ENCODE measurements at regions not wholly inside any gene's neighbourhood (a gene's known extent, or its start where the extent isn't known, plus 50 kb on each side); places are given as distances from the start of the nearest gene placed in this dataset.

DNA sequence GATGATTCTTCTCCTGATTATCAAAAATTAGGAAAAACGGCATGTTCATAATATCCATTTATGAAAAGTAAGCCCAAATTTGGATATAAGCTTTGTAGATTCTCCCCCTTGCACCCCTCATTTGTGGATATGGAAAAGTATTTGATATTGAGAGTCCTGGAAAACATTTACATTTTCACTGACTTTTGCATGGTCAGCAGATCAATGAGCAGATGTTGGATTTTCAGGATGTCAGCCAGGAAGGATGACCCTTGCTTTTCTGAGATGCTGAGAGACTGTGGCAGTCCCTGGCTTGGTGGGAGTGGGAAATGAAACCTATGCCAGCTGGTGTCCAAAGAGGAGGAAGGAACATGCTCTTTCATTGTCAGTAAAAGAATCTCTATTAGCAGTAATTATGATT, 410.8 kb downstream of the DMAC1 start:
- no peak for DNase-seq

DNA sequence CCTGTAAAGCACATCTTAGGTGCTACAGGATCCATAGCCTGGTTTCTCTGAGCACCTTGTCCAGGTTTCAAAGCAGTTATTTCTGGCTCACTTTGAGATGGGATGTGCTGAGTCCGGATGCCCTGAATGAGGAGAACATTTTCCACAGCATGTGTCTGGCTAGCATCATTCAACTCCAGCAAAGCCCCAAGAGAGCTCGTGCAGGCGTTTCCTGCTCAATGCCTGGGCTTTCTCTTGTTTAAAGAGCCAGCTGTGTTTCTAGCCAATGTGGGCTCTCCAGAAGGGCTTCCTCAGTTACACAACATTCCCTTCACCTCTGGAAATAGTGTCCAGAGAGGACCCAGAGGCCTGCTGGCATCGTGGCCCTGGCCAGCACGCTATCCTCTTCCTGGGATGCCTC, 411.7 kb downstream of the DMAC1 start:
- DNase-seq = no peak

DNA sequence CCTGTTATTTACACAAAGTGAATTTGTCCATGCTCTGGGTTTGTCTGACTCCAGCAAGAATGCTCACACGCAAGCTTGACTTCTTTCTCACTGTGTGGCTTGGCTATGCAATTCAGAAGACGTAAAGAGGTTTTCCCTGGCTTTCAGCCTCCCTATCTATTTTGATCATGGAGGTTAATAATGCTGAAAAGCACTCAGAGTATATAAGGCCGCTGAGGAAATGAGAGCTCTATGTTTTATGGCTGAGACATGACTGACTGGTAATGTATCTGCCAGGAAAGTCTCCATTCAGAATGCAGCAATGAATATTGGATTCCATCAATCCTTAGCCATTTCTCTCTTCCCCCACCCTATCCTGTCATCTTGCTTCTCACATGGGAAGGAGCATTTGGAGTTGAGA, 417.3 kb downstream of the DMAC1 start:
- no peak for DNase-seq

DNA sequence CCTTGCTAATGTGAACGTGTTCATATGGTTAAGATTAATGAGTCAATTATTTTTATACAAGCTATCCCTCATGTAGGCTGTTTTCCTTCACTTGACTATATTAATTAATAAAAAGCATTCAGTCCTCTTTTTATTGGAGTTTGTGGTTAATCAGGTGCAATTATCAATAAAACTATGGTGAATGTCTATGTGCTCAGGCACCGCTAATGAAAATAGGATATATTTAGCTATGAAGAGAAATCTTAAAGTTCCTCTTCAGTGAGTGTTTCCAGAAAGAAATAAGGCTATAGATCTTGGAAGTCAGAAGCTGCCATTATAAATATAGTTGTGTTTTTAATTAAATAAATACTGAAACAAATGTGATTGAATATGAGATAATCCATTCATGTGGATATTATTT, 422.1 kb downstream of the DMAC1 start:
- DNase-seq = no peak

DNA sequence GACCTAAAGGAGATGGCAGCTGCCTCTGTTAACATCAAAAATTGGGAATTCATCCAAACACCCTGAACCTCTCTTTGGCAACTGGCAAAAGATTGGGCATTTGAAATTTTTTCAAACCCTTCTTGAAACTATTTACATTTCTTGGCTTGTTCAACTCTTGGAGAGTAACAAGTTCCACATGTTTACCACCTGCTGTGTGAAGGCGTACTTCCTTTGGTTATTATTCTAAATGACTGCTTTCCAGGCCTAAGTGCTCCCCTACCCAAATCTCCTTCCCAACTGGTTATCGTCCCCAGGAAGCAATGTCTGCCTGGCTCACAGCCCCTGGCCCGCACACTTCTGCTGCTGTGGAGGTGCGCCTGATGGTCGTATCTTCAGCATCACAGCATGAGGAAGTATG, 422.7 kb downstream of the DMAC1 start:
- DNase-seq = no peak

DNA sequence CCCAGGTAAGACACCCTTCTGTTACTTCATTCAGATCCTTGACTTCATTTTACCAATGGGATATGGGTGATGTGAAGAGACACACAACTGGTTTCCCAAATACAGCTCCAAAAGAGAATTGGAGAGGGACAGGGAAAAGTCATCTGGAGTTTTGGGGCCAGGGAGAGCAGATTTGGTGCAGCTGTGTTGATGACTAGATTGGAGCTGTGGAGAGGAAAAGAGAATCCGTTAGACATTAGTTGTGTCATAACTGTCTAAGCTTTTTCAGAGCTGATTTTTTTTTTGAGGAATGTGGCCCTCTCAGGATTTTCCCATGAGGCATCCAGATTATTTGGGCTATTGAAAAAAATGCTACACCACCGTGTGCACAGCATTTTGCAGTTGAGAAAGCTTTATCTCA, 423.4 kb downstream of the DMAC1 start:
- DNase-seq = no peak

DNA sequence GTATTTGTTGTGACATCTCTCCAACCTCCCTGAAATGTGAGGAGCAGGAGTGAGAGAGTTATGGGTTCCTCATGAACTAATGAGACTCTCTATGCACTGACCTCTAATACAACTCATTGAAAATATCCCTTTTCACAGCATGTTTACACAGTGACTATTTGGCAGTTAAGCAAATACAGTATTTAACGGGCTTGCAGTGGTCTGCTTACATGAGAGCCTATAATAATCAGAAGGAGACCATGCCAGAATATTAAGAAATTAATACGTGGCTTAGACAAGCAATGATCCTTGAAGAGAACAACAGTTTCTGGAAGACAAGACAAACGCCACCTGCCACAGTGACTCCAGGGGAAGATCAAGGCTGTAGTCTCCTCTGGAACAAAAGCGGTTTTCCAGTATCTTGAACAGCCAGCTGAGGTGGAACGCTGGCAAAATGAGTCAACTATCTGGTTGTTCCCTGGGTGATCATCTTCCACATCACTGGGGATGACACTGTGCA, 424.5 kb downstream of the DMAC1 start:
- DNase-seq = no peak

DNA sequence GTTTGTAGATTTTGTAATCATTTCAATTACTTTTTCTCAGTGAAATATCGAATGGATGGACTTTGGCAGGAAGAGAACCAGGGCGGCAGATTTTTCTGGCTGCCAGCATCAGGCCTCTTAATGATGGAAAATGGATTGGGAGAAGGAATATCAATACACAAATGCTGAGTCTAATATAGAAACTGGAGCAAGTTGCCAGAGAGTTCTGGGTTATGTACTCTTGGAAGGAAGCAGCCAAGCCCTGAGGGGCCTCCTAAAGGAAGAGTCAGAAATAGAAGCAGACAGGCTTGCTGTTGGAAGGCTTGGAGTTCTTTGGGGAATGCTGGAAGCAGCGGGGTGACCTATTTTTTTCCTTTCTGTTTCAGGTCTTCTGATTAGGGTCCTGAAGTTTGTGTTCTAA, 428.6 kb downstream of the DMAC1 start:
- DNase-seq = no peak

DNA sequence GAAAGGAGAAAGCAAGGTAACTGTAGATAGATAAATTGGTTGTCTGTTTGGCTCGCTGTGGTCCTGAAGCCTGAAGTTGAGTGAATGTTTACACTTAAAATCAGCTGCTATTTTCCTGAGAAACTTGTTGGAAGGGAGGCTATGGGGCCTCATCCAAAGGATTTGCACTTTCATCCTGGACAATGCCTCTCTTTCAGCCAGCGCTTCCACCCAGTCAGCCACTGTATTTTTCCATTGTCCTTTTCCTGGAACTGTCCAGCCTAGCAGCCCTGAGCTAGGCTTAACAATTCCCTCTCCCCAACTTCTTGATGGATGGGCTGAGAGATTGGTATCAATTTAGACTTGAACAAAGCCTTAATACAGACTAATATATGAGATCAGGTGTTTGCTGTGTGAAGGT, 429.2 kb downstream of the DMAC1 start:
- no peak for DNase-seq

DNA sequence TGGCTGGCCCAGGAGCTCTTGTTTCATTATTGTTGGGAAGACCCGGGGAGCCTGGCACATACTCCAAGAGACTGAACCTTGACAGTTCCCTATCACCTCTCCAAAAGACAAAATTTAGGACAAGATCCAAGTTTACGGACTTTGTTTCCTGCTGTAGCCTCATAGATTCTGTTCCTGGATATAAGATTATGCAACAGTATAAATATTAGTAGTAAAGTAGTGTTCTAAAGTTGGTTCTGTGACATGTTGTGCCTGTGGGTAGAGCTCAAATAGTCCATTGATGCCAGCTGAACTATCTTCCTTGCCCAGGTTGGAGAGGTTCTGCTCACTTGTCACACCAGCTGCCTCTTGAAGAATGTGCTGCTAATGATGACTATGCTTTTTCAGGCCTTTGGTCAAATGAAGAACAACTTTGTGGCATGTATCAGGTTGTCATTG, 430.2 kb downstream of the DMAC1 start:
- no peak for DNase-seq

DNA sequence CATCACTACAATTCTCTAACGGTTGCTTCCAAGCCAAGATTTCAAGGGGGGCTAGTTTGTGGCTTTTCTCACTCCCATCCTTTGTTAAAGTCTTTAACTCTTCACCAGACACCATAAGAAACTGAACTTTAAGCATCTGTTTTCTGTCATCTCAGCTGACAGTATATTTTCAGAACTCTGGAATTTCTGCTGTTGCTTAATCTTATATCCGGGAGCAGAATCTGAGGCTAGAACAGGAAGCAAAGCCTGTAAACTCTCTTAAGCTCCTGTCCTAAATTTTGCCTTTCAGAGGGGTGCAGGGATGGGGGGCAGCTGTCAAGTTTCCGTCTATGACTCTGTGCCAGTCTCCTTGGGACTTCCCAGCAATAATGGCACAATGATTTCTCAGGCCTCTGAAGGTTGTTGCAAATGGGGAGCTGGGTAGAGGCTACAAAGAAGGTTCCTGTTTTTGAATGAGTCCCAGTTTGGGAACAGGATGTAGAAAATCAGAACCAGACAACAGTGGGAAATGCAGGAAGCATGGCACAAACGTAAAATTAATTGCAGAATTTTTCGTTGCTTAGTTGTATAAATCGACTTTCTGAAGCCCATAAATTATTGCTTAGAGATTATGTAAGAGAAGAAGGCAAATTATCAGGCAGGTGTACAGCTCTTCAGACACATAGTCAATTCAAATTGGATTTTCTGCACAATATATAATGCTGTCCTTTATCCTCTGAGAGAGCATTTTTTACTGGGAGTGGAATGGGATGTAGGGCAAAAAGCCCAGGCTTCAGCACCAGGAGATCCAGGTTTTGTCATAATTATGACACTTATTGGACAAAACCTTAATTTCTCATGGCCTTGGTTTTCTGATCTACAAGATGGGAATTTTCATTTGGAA, 430.9 kb downstream of the DMAC1 start:
- no peak for DNase-seq

DNA sequence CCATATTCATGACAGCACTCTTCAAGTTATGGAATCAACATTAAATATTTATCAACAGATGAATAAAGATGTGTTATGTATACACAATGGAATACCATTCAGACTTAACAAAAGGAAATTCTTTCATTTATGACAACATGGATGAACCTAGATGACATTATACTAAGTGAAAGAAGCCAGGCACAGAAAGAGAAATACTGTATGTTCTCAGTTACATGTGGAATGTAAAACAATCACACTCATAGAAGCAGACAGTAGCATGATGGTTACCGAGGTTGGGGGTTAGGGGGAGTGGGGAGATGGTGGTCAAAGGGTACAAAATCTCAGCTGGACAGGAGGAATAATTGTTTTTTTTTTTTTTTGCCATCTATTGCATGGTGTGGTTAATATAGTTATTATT, 431.9 kb downstream of the DMAC1 start:
- no peak for DNase-seq

DNA sequence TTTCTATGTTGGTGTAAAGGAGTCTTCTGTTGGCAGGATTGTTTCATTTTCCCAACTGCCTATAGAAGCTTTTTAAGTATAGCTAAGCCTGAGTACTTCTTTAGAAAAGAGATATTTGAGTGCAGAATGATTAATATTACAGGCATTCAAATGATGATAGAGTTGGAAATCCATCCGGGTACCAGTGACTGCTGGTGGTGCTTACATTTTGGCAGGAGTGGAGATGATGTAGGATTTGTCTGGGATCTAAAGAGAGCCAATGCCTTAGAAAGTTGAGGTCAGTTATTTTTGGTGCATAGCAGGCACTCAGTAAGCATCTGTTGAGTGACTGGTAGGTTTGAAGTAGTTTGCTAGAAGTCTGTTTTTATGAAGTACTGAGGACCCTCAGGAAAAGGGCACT, 433.5 kb downstream of the DMAC1 start:
- DNase-seq = no peak

DNA sequence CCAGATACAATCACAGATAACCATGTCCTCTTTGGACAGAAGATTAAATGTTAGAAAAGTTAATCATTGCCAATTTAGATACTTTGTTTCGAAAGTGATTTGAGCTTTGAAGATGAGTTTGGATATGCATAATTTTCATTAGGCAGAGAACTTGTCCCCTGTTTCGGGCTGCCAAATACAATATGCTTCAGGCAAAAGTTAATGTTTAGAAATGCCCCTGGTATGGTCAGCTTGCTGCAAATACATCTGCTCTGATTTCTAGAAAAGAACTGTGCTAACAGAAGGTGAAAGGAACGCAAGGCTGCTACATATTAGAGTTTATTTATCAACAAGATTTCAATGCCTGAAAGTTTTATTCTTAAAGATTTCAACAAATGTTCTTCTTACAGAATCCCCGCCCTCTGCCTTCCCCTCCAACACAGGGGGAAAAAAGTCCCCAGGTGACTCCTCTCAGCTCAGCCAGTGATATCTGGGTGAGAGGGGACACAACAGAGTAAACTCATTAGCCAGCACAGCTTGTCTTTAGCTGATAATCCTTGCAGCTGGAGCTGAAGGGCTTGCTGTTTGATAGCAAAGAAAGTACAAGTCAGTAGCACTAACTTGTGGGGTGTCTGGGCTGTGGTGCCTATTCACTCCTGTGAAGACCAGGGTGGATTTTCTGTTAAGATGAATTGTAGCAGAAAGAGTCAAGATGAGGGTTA, 435.7 kb downstream of the DMAC1 start:
- no peak for DNase-seq

DNA sequence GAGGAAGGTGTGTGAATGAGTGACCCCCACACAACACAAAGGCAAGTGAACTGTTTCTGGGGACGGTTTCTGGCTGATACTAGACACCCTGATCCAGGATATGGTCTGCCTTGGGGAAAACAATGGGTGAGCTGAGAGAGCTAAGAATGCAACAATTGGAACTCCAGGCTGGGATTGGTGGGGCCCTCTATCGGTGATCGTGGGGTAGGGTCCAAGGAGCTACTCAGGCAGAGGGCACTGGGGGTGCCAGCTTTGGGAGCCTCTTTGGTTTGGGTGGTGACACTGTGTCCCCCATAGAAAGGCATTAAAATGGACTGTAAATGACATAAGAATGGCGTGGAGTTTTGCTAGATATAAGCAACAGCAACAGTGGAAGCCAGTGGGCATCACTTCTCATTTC, 439.1 kb downstream of the DMAC1 start:
- no peak for DNase-seq

DNA sequence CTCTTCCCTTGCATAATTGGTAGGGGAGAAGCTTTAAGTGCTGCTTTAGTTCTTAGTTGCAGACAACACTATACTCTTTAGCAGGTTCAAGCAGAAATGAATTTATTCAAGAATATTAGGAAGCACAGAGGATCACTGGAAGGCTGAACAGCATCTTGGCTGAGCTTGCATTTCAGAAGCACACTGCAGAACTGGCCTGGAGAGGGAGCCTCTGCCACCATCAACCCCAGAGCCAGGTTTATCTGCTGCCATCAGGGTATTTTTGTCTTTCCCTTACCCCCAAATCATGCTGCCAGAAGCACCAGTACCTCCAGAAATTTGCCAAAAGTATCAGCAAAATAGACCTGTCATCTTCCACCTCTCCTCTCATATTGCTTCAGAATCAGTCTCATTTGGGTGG, 440.7 kb downstream of the DMAC1 start:
- no peak for DNase-seq

DNA sequence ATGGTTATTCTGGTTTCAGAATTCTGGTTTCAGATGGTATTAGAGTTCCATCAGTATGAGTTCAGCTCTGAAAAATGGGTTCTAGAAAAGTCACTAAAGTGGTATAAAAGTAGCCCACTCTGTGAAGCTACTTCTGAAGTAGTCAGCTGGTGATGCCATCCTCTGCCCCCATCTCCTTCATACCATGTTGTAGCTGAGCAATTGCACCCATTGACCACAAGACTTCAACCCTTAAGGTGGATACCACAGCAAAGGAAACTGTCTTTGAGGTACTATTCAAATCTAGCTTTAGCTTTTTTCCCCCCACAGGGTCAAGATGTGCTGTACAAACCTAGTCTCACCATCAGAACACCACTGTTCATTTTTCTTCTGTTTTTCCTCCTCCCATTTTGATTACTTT, 444.9 kb downstream of the DMAC1 start:
- DNase-seq = no peak

DNA sequence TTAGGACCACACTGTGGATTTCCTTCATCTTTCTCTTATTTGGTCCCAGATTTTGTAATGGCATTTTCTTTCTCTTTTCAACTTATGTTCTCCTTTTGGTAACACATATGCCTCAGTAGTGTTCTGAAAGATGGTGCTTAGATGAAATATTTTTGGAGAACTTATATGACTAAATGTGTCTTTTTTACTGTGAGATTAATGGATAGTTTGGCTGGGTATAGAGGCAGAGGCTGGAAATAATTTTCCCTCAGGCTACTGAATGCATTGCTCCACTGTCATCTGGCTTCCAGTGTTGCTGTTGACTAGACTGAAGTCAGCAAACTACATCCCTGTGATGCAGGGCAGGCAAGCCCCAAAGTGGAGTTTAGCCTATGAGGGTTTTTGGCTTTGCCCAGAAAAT, 450.9 kb downstream of the DMAC1 start:
- DNase-seq = no peak

DNA sequence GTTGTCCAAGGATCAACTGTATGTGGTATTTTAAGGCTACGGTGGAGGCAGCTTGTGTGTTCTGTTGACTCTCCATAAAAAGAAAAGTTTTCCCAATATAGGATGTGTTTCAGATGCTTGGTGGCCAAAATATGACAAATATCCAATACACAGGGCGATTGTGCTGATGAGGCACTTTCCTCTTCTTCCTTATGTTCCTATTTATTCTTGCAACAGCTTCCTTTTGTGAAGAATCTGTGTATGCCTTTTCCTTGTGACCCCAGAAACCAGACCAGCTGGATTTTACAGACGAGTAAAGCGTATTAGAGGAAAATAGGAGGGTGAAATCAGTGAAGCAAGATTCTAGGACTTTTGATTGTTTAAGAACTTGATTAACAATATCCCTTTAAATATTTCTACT, 452.0 kb downstream of the DMAC1 start:
- no peak for DNase-seq

DNA sequence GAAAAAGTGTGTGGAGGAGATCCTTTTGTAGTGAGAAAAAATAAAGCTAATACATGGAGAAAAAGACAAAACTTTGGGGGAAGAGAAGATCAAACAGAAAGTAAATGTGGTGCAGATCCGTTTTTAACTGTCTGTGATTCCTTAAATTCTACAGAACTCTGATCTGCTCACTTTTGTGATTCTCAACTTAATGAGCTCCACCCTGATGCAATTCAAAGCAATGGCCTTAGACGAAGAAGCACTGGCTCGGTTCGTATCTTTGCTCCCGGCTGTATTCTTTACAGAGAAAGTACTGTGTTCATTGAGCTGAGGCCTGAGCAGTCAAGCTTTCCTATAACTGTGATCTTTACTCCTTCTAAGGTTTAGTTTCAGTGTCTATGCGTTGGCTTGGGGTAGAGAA, 453.4 kb downstream of the DMAC1 start:
- DNase-seq = no peak

DNA sequence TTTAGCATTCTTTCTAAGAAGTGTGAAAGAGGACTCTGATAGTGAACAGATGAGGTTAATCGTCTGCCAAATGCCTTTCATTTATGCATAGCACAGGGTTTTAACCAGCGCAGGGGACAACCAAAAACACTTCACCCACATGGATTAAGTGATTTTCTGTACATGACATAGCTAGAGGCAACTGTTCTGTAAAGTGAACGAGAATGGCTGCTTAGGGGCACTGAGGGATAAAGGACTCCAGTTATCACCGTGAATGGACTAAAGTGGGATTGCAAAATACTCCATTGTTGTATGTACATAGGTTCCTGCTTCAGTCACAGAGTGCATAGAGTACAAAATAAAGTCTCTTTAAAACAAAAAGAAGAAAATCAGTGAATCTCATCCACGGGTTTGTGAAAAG, 456.8 kb downstream of the DMAC1 start:
- DNase-seq = no peak

DNA sequence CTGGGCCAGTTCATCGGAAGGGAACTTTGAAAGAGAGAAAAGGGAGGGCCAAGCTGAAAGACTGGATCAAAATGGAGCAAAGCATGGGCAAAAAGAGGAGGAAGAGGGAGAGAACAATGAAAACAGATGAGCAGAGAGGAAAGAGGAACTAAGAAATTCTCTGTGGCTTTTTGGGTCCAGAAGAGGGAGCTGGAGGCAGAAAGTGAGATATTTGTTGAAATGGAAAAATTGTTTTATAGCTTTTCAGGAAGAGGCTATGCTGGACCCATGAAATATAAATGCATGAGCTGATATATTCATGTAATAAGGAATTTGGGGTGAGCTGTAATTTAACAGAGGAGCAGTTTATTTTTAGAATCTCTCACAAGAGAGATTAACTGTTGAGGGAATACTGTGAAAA, 457.3 kb downstream of the DMAC1 start:
- no peak for DNase-seq

DNA sequence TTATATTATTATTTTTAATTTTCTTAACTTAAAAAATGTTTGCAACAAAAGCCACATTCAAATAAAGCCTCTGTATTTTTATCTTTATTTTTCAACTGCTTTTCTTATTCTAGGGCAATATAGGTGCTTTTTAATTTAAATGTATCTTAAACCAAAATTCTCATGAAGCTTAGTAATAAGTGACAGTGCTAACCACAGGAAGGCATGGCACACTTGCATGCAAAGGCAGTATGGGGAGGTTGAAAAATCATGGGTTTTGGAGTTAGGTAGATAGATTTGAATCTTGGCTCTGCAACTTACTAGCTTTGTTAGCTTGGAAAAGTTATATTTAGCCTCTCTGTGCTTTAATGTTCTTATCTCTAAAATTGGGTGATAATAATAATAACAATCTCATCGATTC, 458.0 kb downstream of the DMAC1 start:
- no peak for DNase-seq

DNA sequence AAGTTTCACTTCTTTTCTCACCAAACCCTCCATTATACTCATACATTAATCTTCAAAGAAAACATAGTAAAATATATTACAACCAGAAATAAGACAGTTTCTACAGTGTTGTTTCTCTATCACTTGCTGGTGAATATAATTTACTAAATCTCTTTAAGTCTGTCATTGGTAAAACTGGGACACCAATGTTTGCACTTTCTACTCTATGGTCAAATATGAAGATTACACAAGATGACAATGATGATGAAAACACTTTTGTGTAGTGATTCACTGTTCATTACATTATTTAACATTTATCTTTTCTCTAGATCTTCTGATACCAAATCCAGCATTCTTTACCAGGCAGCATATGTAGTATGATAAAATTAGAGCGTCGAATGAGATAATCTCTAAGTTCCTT, 459.1 kb downstream of the DMAC1 start:
- no peak for DNase-seq

Measured in T-helper 9 cell (primary cell).